Lower leg skin (tissue), 3 donors: ENCODE measurements at regions not wholly inside any gene's neighbourhood (a gene's known extent, or its start where the extent isn't known, plus 50 kb on each side); places are given as distances from the start of the nearest gene placed in this dataset.
"Not testable (repeated sequence)": the region's sequence is repeated elsewhere in the genome, so short reads cannot be mapped to it uniquely, and the experiment has no call there.

Experiments
- CTCF ChIP-seq, 3 donors: fragments of 450-650 bp; IDR thresholded peaks; one replicate each; pipeline ENCODE4 v1.5.1; 2016; ENCODE audit warnings: antibody characterized with exemption in 3 of 3, mild to moderate bottlenecking in 3 of 3, moderate library complexity in 2 of 3
- POLR2A ChIP-seq, 2 donors: fragments of 450-650 bp; IDR thresholded peaks; one replicate each; pipeline ENCODE4 v1.6.1; 2016 to 2017; ENCODE audit warnings: antibody characterized with exemption in 2 of 2, mild to moderate bottlenecking in 1 of 2, moderate library complexity in 1 of 2

DNA sequence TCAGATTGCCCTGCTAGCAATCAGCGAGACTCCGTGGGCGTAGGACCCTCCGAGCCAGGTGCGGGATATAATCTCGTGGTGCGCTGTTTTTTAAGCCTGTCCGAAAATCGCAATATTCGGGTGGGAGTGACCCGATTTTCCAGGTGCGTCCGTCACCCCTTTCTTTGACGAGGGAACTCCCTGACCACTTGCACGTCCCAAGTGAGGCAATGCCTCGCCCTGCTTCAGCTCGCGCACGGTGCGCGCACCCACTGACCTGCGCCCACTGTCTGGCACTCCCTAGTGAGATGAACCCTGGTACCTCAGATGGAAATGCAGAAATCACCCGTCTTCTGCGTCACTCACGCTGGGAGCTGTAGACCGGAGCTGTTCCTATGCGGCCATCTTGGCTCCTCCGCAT is 971.0 kb downstream of the NXPH1 start:
- TF ChIP-seq CTCF, POLR2A (IDR thresholded peaks at IDR 0.05): not testable (repeated sequence)
